HCEC 1CT (cell line): ENCODE measurements at regions not wholly inside any gene's neighbourhood (a gene's known extent, or its start where the extent isn't known, plus 50 kb on each side); places are given as distances from the start of the nearest gene placed in this dataset.
A peak's percentile ranks its signal among the peaks of the same experiment; 100 is the strongest.

ENCODE experiments used
- DNase-seq: peaks from one replicate; pipeline ENCODE4 v3.0.0-alpha.2; 2017

GRCh38 chr3:194805546-194805945, 119.9 kb downstream of the FAM43A start:
- no peak for DNase-seq

- peak; percentile 42 for DNase-seq
Measured at GRCh38 chr3:194806991-194807630, 121.4 kb downstream of the FAM43A start.

- peak; percentile 3 for DNase-seq
Measured at GRCh38 chr3:194808640-194809097, 123.0 kb downstream of the FAM43A start.

GRCh38 chr3:194809382-194809781, 123.7 kb downstream of the FAM43A start:
- DNase-seq, result no peak

GRCh38 chr3:194810076-194810475, 124.4 kb downstream of the FAM43A start:
- DNase-seq, result no peak

GRCh38 chr3:194811118-194811517, 125.4 kb downstream of the FAM43A start:
- DNase-seq, result no peak

- no peak for DNase-seq
Measured at GRCh38 chr3:194812176-194812575, 126.5 kb downstream of the FAM43A start.

- no peak for DNase-seq
Measured at GRCh38 chr3:194814878-194815357, 129.2 kb downstream of the FAM43A start.

- DNase-seq, result no peak
Measured at GRCh38 chr3:194816748-194817591, 131.3 kb downstream of the FAM43A start.

GRCh38 chr3:194817592-194817930, 131.9 kb downstream of the FAM43A start:
- no peak for DNase-seq

- DNase-seq, result no peak
Measured at GRCh38 chr3:194817936-194818335, 132.3 kb downstream of the FAM43A start.

- no peak for DNase-seq
Measured at GRCh38 chr3:194824100-194824499, 138.4 kb downstream of the FAM43A start.

GRCh38 chr3:194824701-194825111, 139.0 kb downstream of the FAM43A start:
- DNase-seq, result no peak

GRCh38 chr3:194826594-194826993, 140.9 kb downstream of the FAM43A start:
- no peak for DNase-seq

GRCh38 chr3:194827486-194827885, 141.8 kb downstream of the FAM43A start:
- DNase-seq, result no peak

- no peak for DNase-seq
Measured at GRCh38 chr3:194828116-194828515, 142.4 kb downstream of the FAM43A start.

GRCh38 chr3:194828926-194829325, 143.2 kb downstream of the FAM43A start:
- DNase-seq, result no peak

- DNase-seq, result no peak
Measured at GRCh38 chr3:194830401-194830800, 144.7 kb downstream of the FAM43A start.

- no peak for DNase-seq
Measured at GRCh38 chr3:194830978-194831377, 145.3 kb downstream of the FAM43A start.

GRCh38 chr3:194832346-194833104, 146.8 kb downstream of the FAM43A start:
- no peak for DNase-seq

GRCh38 chr3:194833114-194833910, 147.6 kb downstream of the FAM43A start:
- no peak for DNase-seq

GRCh38 chr3:194836661-194837060, 151.0 kb downstream of the FAM43A start:
- DNase-seq, result no peak
